PFSK-1 (cell line): ENCODE measurements at regions not wholly inside any gene's neighbourhood (a gene's known extent, or its start where the extent isn't known, plus 50 kb on each side); places are given as distances from the start of the nearest gene placed in this dataset.

Experiments
- FOXP2 ChIP-seq: optimal IDR thresholded peaks from 2 replicates; pipeline ENCODE3; 2011; ENCODE audit warnings: borderline replicate concordance, control low read depth, inconsistent platforms; ENCODE audit not compliant: insufficient read depth; ENCODE audit errors: extremely low read length, extremely low read depth
- POLR2AphosphoS5 ChIP-seq: IDR thresholded peaks from 2 replicates; pipeline ENCODE4 v1.6.1; 2012; ENCODE audit warnings: low read depth, mild to moderate bottlenecking, control low read depth, low read length, moderate library complexity
- REST ChIP-seq, 2 experiments: IDR thresholded peaks; 2 replicates each; pipeline versions ENCODE4 v1.6.1 to v1.8.0; 2011 to 2012; ENCODE audit warnings: low read depth in 2 of 2, low read length in 2 of 2, control low read depth in 1 of 2, inconsistent platforms in 1 of 2, mild to moderate bottlenecking in 1 of 2, moderate library complexity in 1 of 2; ENCODE audit not compliant: insufficient read depth in 1 of 2
- SIN3A ChIP-seq: IDR thresholded peaks from 2 replicates; pipeline ENCODE4 v1.6.1; 2012; ENCODE audit warnings: mild to moderate bottlenecking, low read length, moderate library complexity, borderline replicate concordance; ENCODE audit not compliant: insufficient read depth
- TAF1 ChIP-seq: IDR thresholded peaks from 2 replicates; pipeline ENCODE4 v1.6.1; 2012; ENCODE audit warnings: low read length, control low read depth, borderline replicate concordance; ENCODE audit not compliant: insufficient read depth

GRCh38 chr19:27806471-27807070, 1406.4 kb downstream of the UQCRFS1 start:
- TF ChIP-seq SIN3A (no peak), TAF1 (no peak), FOXP2 (no peak), POLR2AphosphoS5 (no peak), REST (IDR thresholded peaks at IDR 0.05; ENCODE audit: insufficient read depth in 1 of 2, low read depth in 2 of 2, low read length in 2 of 2) (no peak)

GRCh38 chr19:27805848-27806247, 1407.1 kb downstream of the UQCRFS1 start:
- TF ChIP-seq REST (IDR thresholded peaks at IDR 0.05; ENCODE audit: insufficient read depth in 1 of 2, low read depth in 2 of 2, low read length in 2 of 2): no peak
- TF ChIP-seq FOXP2: no peak
- no peak for TF ChIP-seq POLR2AphosphoS5
- TF ChIP-seq TAF1: no peak
- no peak for TF ChIP-seq SIN3A

- TF ChIP-seq FOXP2: no peak
- TF ChIP-seq REST (IDR thresholded peaks at IDR 0.05; ENCODE audit: insufficient read depth in 1 of 2, low read depth in 2 of 2, low read length in 2 of 2): no peak
- TF ChIP-seq SIN3A: no peak
- no peak for TF ChIP-seq POLR2AphosphoS5
- TF ChIP-seq TAF1: no peak
These were observed 1416.4 kb downstream of the UQCRFS1 start for GRCh38 chr19:27796540-27796939.

GRCh38 chr19:27796073-27796472, 1416.9 kb downstream of the UQCRFS1 start:
- TF ChIP-seq POLR2AphosphoS5 (no peak), FOXP2 (no peak), SIN3A (no peak), REST (IDR thresholded peaks at IDR 0.05; ENCODE audit: insufficient read depth in 1 of 2, low read depth in 2 of 2, low read length in 2 of 2) (no peak), TAF1 (no peak)

- no peak for TF ChIP-seq FOXP2
- TF ChIP-seq TAF1: no peak
- TF ChIP-seq POLR2AphosphoS5: no peak
- no peak for TF ChIP-seq REST (IDR thresholded peaks at IDR 0.05; ENCODE audit: insufficient read depth in 1 of 2, low read depth in 2 of 2, low read length in 2 of 2)
- TF ChIP-seq SIN3A: no peak
These were observed 1417.6 kb downstream of the UQCRFS1 start for GRCh38 chr19:27795369-27795768.
